ENCODE measurements at regions not wholly inside any gene's neighbourhood (a gene's known extent, or its start where the extent isn't known, plus 50 kb on each side); places are given as distances from the start of the nearest gene placed in this dataset.
"Not testable (repeated sequence)": the region's sequence is repeated elsewhere in the genome, so short reads cannot be mapped to it uniquely, and the experiment has no call there.

GRCh38 chr14:99030454-99030853, 241.5 kb downstream of the BCL11B start:
- H3K9me3 Mint-ChIP-seq, result no peaks in the 10 kb centered on the region
- DNase-seq, result no peak
- no peaks in the 10 kb centered on the region for H3K27me3 Mint-ChIP-seq (ENCODE audit: low read depth)
- CTCF ChIA-PET, result no interaction called here
- no peak overlapping the region for H3K4me3 Mint-ChIP-seq
- no peaks in the 10 kb centered on the region for H3K36me3 Mint-ChIP-seq (ENCODE audit: low read depth)
- H3K4me1 Mint-ChIP-seq (ENCODE audit: low read depth), result peaks cover 3% of the 10 kb centered on the region
- no peak overlapping the region for H3K27ac Mint-ChIP-seq
- intact Hi-C loops (cut with micrococcal nuclease), result no loop called here

- no peaks in the 10 kb centered on the region for H3K9me3 Mint-ChIP-seq
- H3K27me3 Mint-ChIP-seq (ENCODE audit: low read depth), result no peaks in the 10 kb centered on the region
- no peaks in the 10 kb centered on the region for H3K36me3 Mint-ChIP-seq (ENCODE audit: low read depth)
- H3K27ac Mint-ChIP-seq, result no peak overlapping the region
- no peak for DNase-seq
- H3K4me1 Mint-ChIP-seq (ENCODE audit: low read depth), result no peaks in the 10 kb centered on the region
- intact Hi-C loops (cut with micrococcal nuclease), result no loop called here
- H3K4me3 Mint-ChIP-seq, result no peak overlapping the region
- CTCF ChIA-PET, result interaction anchor here (1.0 kb wide), 1 partner anchor 120 kb away, joined by 3 read pairs; no protein-coding TSS in a partner anchor
Measured at GRCh38 chr14:99032759-99033158, 239.2 kb downstream of the BCL11B start.

- intact Hi-C loops (cut with micrococcal nuclease), result no loop called here
- CTCF ChIA-PET, result no interaction called here
- Mint-ChIP-seq H3K4me3 (no peak overlapping the region), H3K4me1 (ENCODE audit: low read depth) (no peaks in the 10 kb centered on the region), H3K27me3 (ENCODE audit: low read depth) (no peaks in the 10 kb centered on the region), H3K36me3 (ENCODE audit: low read depth) (no peaks in the 10 kb centered on the region), H3K9me3 (no peaks in the 10 kb centered on the region), H3K27ac (no peak overlapping the region)
- DNase-seq, result no peak
Measured at GRCh38 chr14:99033951-99034350, 238.0 kb downstream of the BCL11B start.

- no peaks in the 10 kb centered on the region for H3K4me1 Mint-ChIP-seq (ENCODE audit: low read depth)
- intact Hi-C loops (cut with micrococcal nuclease), result no loop called here
- no peaks in the 10 kb centered on the region for H3K27me3 Mint-ChIP-seq (ENCODE audit: low read depth)
- no peaks in the 10 kb centered on the region for H3K9me3 Mint-ChIP-seq
- no peak overlapping the region for H3K27ac Mint-ChIP-seq
- H3K4me3 Mint-ChIP-seq, result no peak overlapping the region
- no peak for DNase-seq
- H3K36me3 Mint-ChIP-seq (ENCODE audit: low read depth), result no peaks in the 10 kb centered on the region
- CTCF ChIA-PET, result no interaction called here
Measured at GRCh38 chr14:99034711-99035171, 237.3 kb downstream of the BCL11B start.

GRCh38 chr14:99035268-99035667, 236.7 kb downstream of the BCL11B start:
- no peaks in the 10 kb centered on the region for H3K36me3 Mint-ChIP-seq (ENCODE audit: low read depth)
- DNase-seq, result no peak
- no peaks in the 10 kb centered on the region for H3K9me3 Mint-ChIP-seq
- CTCF ChIA-PET, result no interaction called here
- intact Hi-C loops (cut with micrococcal nuclease), result no loop called here
- H3K4me3 Mint-ChIP-seq, result no peak overlapping the region
- no peaks in the 10 kb centered on the region for H3K27me3 Mint-ChIP-seq (ENCODE audit: low read depth)
- no peak overlapping the region for H3K27ac Mint-ChIP-seq
- no peaks in the 10 kb centered on the region for H3K4me1 Mint-ChIP-seq (ENCODE audit: low read depth)

GRCh38 chr14:99035712-99036610, 236.0 kb downstream of the BCL11B start:
- CTCF ChIA-PET, result no interaction called here
- Mint-ChIP-seq H3K27me3 (ENCODE audit: low read depth) (no peaks in the 10 kb centered on the region), H3K9me3 (no peaks in the 10 kb centered on the region), H3K27ac (no peak overlapping the region), H3K4me3 (no peak overlapping the region), H3K36me3 (ENCODE audit: low read depth) (no peaks in the 10 kb centered on the region), H3K4me1 (ENCODE audit: low read depth) (no peaks in the 10 kb centered on the region)
- no peak for DNase-seq
- intact Hi-C loops (cut with micrococcal nuclease), result no loop called here

GRCh38 chr14:99036611-99037293, 235.2 kb downstream of the BCL11B start:
- Mint-ChIP-seq H3K27me3 (ENCODE audit: low read depth) (no peaks in the 10 kb centered on the region), H3K4me1 (ENCODE audit: low read depth) (no peaks in the 10 kb centered on the region), H3K9me3 (no peaks in the 10 kb centered on the region), H3K4me3 (no peak overlapping the region), H3K27ac (no peak overlapping the region), H3K36me3 (ENCODE audit: low read depth) (no peaks in the 10 kb centered on the region)
- DNase-seq, result no peak
- intact Hi-C loops (cut with micrococcal nuclease), result no loop called here
- CTCF ChIA-PET, result no interaction called here

GRCh38 chr14:99037326-99037725, 234.7 kb downstream of the BCL11B start:
- not testable (repeated sequence) for H3K4me1 Mint-ChIP-seq (ENCODE audit: low read depth)

GRCh38 chr14:99037777-99038430, 234.1 kb downstream of the BCL11B start:
- no peaks in the 10 kb centered on the region for H3K27me3 Mint-ChIP-seq (ENCODE audit: low read depth)
- no peak for DNase-seq
- intact Hi-C loops (cut with micrococcal nuclease), result no loop called here
- H3K4me1 Mint-ChIP-seq (ENCODE audit: low read depth), result no peaks in the 10 kb centered on the region
- H3K27ac Mint-ChIP-seq, result no peak overlapping the region
- no peaks in the 10 kb centered on the region for H3K36me3 Mint-ChIP-seq (ENCODE audit: low read depth)
- no peak overlapping the region for H3K4me3 Mint-ChIP-seq
- no peaks in the 10 kb centered on the region for H3K9me3 Mint-ChIP-seq
- CTCF ChIA-PET, result interaction anchor here (0.6 kb wide), 1 partner anchor 181 kb away, joined by 3 read pairs; no protein-coding TSS in a partner anchor

More at GRCh38 chr14:99037326-99037725, 234.7 kb downstream of the BCL11B start:
- H3K36me3 Mint-ChIP-seq (ENCODE audit: low read depth); H3K27me3 Mint-ChIP-seq (ENCODE audit: low read depth); CTCF ChIA-PET; intact Hi-C loops (cut with micrococcal nuclease); H3K27ac Mint-ChIP-seq; H3K9me3 Mint-ChIP-seq; DNase-seq; H3K4me3 Mint-ChIP-seq: not testable (repeated sequence)

GRCh38 chr14:99038431-99038820, 233.6 kb downstream of the BCL11B start:
- no peak for DNase-seq
- no peaks in the 10 kb centered on the region for H3K9me3 Mint-ChIP-seq
- intact Hi-C loops (cut with micrococcal nuclease), result no loop called here
- no peaks in the 10 kb centered on the region for H3K27me3 Mint-ChIP-seq (ENCODE audit: low read depth)
- H3K27ac Mint-ChIP-seq, result no peak overlapping the region
- CTCF ChIA-PET, result no interaction called here
- no peak overlapping the region for H3K4me3 Mint-ChIP-seq
- H3K36me3 Mint-ChIP-seq (ENCODE audit: low read depth), result no peaks in the 10 kb centered on the region
- H3K4me1 Mint-ChIP-seq (ENCODE audit: low read depth), result no peaks in the 10 kb centered on the region

- CTCF ChIA-PET, result interaction anchor here (0.6 kb wide), 1 partner anchor 901 kb away, joined by 3 read pairs; no protein-coding TSS in a partner anchor
- Mint-ChIP-seq H3K27ac (no peak overlapping the region), H3K4me3 (no peak overlapping the region)
Measured at GRCh38 chr14:99039331-99040041, 232.5 kb downstream of the BCL11B start.

GRCh38 chr14:99040052-99040451, 231.9 kb downstream of the BCL11B start:
- DNase-seq, result no peak
- Mint-ChIP-seq H3K36me3 (ENCODE audit: low read depth) (no peaks in the 10 kb centered on the region), H3K9me3 (peaks cover 3% of the 10 kb centered on the region), H3K27ac (no peak overlapping the region), H3K4me3 (no peak overlapping the region), H3K4me1 (ENCODE audit: low read depth) (no peaks in the 10 kb centered on the region), H3K27me3 (ENCODE audit: low read depth) (no peaks in the 10 kb centered on the region)
- intact Hi-C loops (cut with micrococcal nuclease), result no loop called here
- CTCF ChIA-PET, result interaction anchor here (0.7 kb wide), 1 partner anchor 10 kb away, joined by 4 read pairs; no protein-coding TSS in a partner anchor

More at GRCh38 chr14:99039331-99040041, 232.5 kb downstream of the BCL11B start:
- intact Hi-C loops (cut with micrococcal nuclease), result no loop called here
- Mint-ChIP-seq H3K27me3 (ENCODE audit: low read depth) (no peaks in the 10 kb centered on the region), H3K36me3 (ENCODE audit: low read depth) (no peaks in the 10 kb centered on the region), H3K4me1 (ENCODE audit: low read depth) (no peaks in the 10 kb centered on the region), H3K9me3 (peaks cover 3% of the 10 kb centered on the region)
- no peak for DNase-seq

All from activated naive CD4-positive, alpha-beta T cell treated with anti-CD3 and anti-CD28 coated beads for 36 hours (primary cell).